CD14-positive monocyte (primary cell): ENCODE measurements at regions not wholly inside any gene's neighbourhood (a gene's known extent, or its start where the extent isn't known, plus 50 kb on each side); places are given as distances from the start of the nearest gene placed in this dataset. TPM values are rescaled to one million over a fixed set of nuclear protein-coding genes. Genes with fewer than 3 reads are reported as not detected.

ENCODE experiments used
- DNase-seq, 3 donors: peaks; one replicate each; pipeline ENCODE4 v3.0.0-alpha.2; 2011 to 2022
- H2AFZ ChIP-seq: 2 replicates; pipeline ENCODE4 v1.6.0; 2012; ENCODE audit warnings: mild to moderate bottlenecking, low read depth, low read length, inconsistent platforms; ENCODE audit not compliant: insufficient read depth, poor library complexity, severe bottlenecking
- H3K27ac ChIP-seq, 2 donors: 1 replicate in 1 of 2; 2 replicates in 1 of 2; pipeline ENCODE4 v1.5.1; 2012 to 2013; ENCODE audit warnings: low read length in 2 of 2, control low read depth in 1 of 2, inconsistent platforms in 1 of 2, low read depth in 1 of 2, mild to moderate bottlenecking in 1 of 2
- H3K27me3 ChIP-seq, 2 donors: one replicate each; pipeline versions ENCODE4 v1.6.0 to v1.6.1; 2011 to 2013; ENCODE audit warnings: low read length in 2 of 2; ENCODE audit not compliant: control insufficient read depth in 2 of 2, insufficient read depth in 2 of 2
- H3K36me3 ChIP-seq, 2 donors: replicated peaks in 1 of 2; 1 replicate in 1 of 2; 2 replicates in 1 of 2; pipeline versions ENCODE4 v1.5.1 to v1.6.1; 2012 to 2013; ENCODE audit warnings: low read length in 2 of 2, control low read depth in 1 of 2, inconsistent platforms in 1 of 2, mild to moderate bottlenecking in 1 of 2; ENCODE audit not compliant: insufficient read depth in 2 of 2, control insufficient read depth in 1 of 2
- H3K4me1 ChIP-seq, 2 donors: 1 replicate in 1 of 2; 2 replicates in 1 of 2; pipeline versions ENCODE4 v1.5.1 to v1.6.1; 2012 to 2013; ENCODE audit warnings: low read length in 2 of 2, control low read depth in 1 of 2, inconsistent platforms in 1 of 2, mild to moderate bottlenecking in 1 of 2, moderate library complexity in 1 of 2; ENCODE audit not compliant: insufficient read depth in 2 of 2, control insufficient read depth in 1 of 2
- H3K4me2 ChIP-seq: replicated peaks from 2 replicates; pipeline ENCODE3; 2012; ENCODE audit warnings: low read length, moderate library complexity, mild to moderate bottlenecking; ENCODE audit not compliant: poor library complexity, severe bottlenecking; ENCODE audit errors: extremely low read depth
- H3K4me3 ChIP-seq, 3 experiments: fragments of 200-600 bp in 1 of 3; sonication (generic) in 1 of 3; replicated peaks in 1 of 3; 1 replicate in 2 of 3; 2 replicates in 1 of 3; pipeline ENCODE4 v1.5.1; 2011 to 2013; ENCODE audit warnings: low read length in 3 of 3, mild to moderate bottlenecking in 3 of 3, control low read depth in 2 of 3, low read depth in 2 of 3, inconsistent platforms in 1 of 3, moderate library complexity in 1 of 3
- H3K79me2 ChIP-seq: 2 replicates; pipeline ENCODE4 v1.6.0; 2012; ENCODE audit warnings: mild to moderate bottlenecking, control low read depth, inconsistent platforms, low read length, moderate library complexity; ENCODE audit not compliant: insufficient read depth
- H3K9ac ChIP-seq: 2 replicates; pipeline ENCODE4 v1.6.0; 2017; ENCODE audit warnings: low read length, mild to moderate bottlenecking; ENCODE audit not compliant: insufficient read depth, poor library complexity, severe bottlenecking
- H3K9me3 ChIP-seq, 2 donors: replicated peaks in 1 of 2; 1 replicate in 1 of 2; 2 replicates in 1 of 2; pipeline versions ENCODE4 v1.5.1 to v1.6.1; 2012 to 2013; ENCODE audit warnings: low read length in 2 of 2, control low read depth in 1 of 2; ENCODE audit not compliant: control insufficient read depth in 1 of 2, insufficient read depth in 1 of 2
- H4K20me1 ChIP-seq: 2 replicates; pipeline ENCODE4 v1.6.0; 2012; ENCODE audit warnings: mild to moderate bottlenecking, low read length, control low read depth, moderate library complexity; ENCODE audit not compliant: insufficient read depth
- H3K27ac Mint-ChIP-seq, 7 donors: one replicate each; pipeline ENCODE4 v1.8.0; 2020; ENCODE audit warnings: mild to moderate bottlenecking in 7 of 7, mixed read lengths in 7 of 7, moderate library complexity in 6 of 7, inconsistent platforms in 2 of 7
- H3K27me3 Mint-ChIP-seq, 3 donors: one replicate each; pipeline ENCODE4 v1.8.0; 2021 to 2022; ENCODE audit warnings: low read depth in 3 of 3, mild to moderate bottlenecking in 3 of 3, mixed read lengths in 3 of 3, moderate library complexity in 3 of 3, inconsistent platforms in 1 of 3
- H3K36me3 Mint-ChIP-seq, 2 donors: one replicate each; pipeline ENCODE4 v1.8.0; 2020; ENCODE audit warnings: mixed read lengths in 2 of 2, inconsistent platforms in 1 of 2, mild to moderate bottlenecking in 1 of 2
- H3K4me1 Mint-ChIP-seq: one replicate; pipeline ENCODE4 v1.8.0; 2020; ENCODE audit warnings: mild to moderate bottlenecking, mixed read lengths
- H3K4me3 Mint-ChIP-seq, 2 donors: one replicate each; pipeline ENCODE4 v1.8.0; 2020; ENCODE audit warnings: mild to moderate bottlenecking in 2 of 2, mixed read lengths in 2 of 2, moderate library complexity in 1 of 2
- H3K9me3 Mint-ChIP-seq, 7 donors: one replicate each; pipeline ENCODE4 v1.8.0; 2020 to 2022; ENCODE audit warnings: mixed read lengths in 7 of 7, mild to moderate bottlenecking in 6 of 7, moderate library complexity in 6 of 7, inconsistent platforms in 2 of 7
- CTCF ChIP-seq: fragments of 200-600 bp; IDR thresholded peaks from one replicate; pipeline ENCODE4 v1.8.0; 2022; ENCODE audit warnings: antibody characterized with exemption, mild to moderate bottlenecking
- WGBS: methylation state at CpG from one replicate; pipeline ENCODE4 v1.1.5; 2013; ENCODE audit warnings: missing lambda C conversion rate; ENCODE audit not compliant: insufficient coverage; 5-methylcytosine and 5-hydroxymethylcytosine counted together
- intact Hi-C, 2 donors: fragments of 100-400 bp; cut with micrococcal nuclease; formaldehyde crosslinking; loops; one replicate each; pipeline versions ENCODE4 v1.15.0 to v1.15.1; 2023
- small RNA-seq: library from RNA; depleted of rRNA; stranded (forward); fragments of <200 nt; gene quantifications from one replicate; pipeline ENCODE3, GENCODE V24; 2012; ENCODE audit warnings: low read depth; ENCODE audit not compliant: insufficient read length

GRCh38 chr2:144570566-144570965 lies 50.6 kb upstream of the ZEB2 start:
- no peak overlapping the region for H3K4me2 ChIP-seq
- DNase-seq, result peak in 1 of 3 donors; percentile 36
- H3K9ac ChIP-seq, result no peak overlapping the region
- no peaks in the 10 kb centered on the region for H3K27me3 ChIP-seq
- peaks cover 0 to 2% of the 10 kb centered on the region in 2 donors for H3K36me3 Mint-ChIP-seq
- no peaks in the 10 kb centered on the region for H3K4me1 ChIP-seq
- no peaks in the 10 kb centered on the region for H3K9me3 ChIP-seq
- intact Hi-C loops, result no loop called here
- H3K27ac Mint-ChIP-seq, result no peak overlapping the region
- no peak overlapping the region for H3K27ac ChIP-seq
- H3K36me3 ChIP-seq, result no peaks in the 10 kb centered on the region
- H3K9me3 Mint-ChIP-seq, result peaks cover 0 to 3% (median 1%) of the 10 kb centered on the region in 7 donors
- 100% methylated on average over 1 of the region's 3 CpGs for WGBS
- H4K20me1 ChIP-seq, result no peaks in the 10 kb centered on the region
- H3K4me3 ChIP-seq, result no peak overlapping the region
- no peaks in the 10 kb centered on the region for H3K27me3 Mint-ChIP-seq
- no peak for TF ChIP-seq CTCF
- H3K4me3 Mint-ChIP-seq, result no peak overlapping the region
- peaks cover 6% of the 10 kb centered on the region for H3K4me1 Mint-ChIP-seq
- H2AFZ ChIP-seq, result no peak overlapping the region
- H3K79me2 ChIP-seq, result no peaks in the 10 kb centered on the region

Small RNAs in the stretch of these regions (small RNA-seq; reads per million reads assigned to genes)
- gene RF00019, result not detected
- not detected for gene RF01992
- not detected for gene RNA5SP106
- not detected for gene RNU6-692P
- gene RNU6-715P, result not detected
- not detected for gene RNU7-2P
